ENCODE measurements at regions not wholly inside any gene's neighbourhood (a gene's known extent, or its start where the extent isn't known, plus 50 kb on each side); places are given as distances from the start of the nearest gene placed in this dataset.

- TF ChIP-seq SFPQ (IDR thresholded peaks at IDR 0.05; ENCODE audit: low read depth, low read length) = no peak
- TF ChIP-seq NFIC (IDR thresholded peaks at IDR 0.05) = no peak
Observed at GRCh38 chr13:40126306-40127085, 471.0 kb downstream of the COG6 start (continued).

DNA sequence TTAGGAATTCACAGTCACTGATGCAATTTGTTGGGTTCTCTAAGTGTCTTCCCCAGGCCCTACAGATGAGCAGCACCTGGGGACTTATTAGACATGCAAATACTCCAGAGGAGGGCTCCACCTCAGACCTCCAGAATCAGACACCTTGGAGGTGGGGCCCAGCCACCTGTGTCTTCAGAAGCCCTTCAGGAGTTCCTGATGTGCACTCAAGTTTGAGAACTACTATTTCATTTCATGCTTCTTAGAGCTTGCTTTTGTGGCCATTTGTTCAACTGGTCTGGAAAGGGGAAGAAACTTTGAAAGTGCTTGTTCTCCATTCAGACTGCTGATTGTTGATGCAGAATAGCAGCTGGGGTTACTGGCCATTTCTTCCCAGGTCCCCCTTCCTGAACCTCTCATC lies 472.0 kb downstream of the COG6 start:
- Histone ChIP-seq H4K20me1 (replicated peaks; ENCODE audit: control insufficient read depth, insufficient read depth, low read length) (no peaks in the 10 kb centered on the region), H3K9me3 (replicated peaks; ENCODE audit: control insufficient read depth, insufficient read depth, low read depth, low read length) (no peaks in the 10 kb centered on the region), H3K9me1 (ENCODE audit: control insufficient read depth, insufficient read depth, low read length) (no peaks in the 10 kb centered on the region), H3K4me1 (replicated peaks in 1 of 2; ENCODE audit: control insufficient read depth in 2 of 2, insufficient read depth in 2 of 2, low read length in 2 of 2) (no peaks in the 10 kb centered on the region), H3K79me2 (ENCODE audit: control insufficient read depth, insufficient read depth, low read length) (no peaks in the 10 kb centered on the region), H3K9ac (ENCODE audit: insufficient read depth in 1 of 2, low read depth in 2 of 2, low read length in 2 of 2) (no peak overlapping the region), H2AFZ (ENCODE audit: low read depth, low read length) (no peak overlapping the region), H3K27ac (ENCODE audit: extremely low read depth, low read depth, low read length) (no peak overlapping the region), H3K27me3 (ENCODE audit: control insufficient read depth in 2 of 2, insufficient read depth in 2 of 2, low read length in 2 of 2) (no peaks in the 10 kb centered on the region), H3K4me3 (no peak overlapping the region), H3K4me2 (ENCODE audit: insufficient read depth, low read length) (no peak overlapping the region), H3K36me3 (ENCODE audit: control insufficient read depth, insufficient read depth, low read length) (no peaks in the 10 kb centered on the region)
- intact Hi-C loops (cut with micrococcal nuclease) (no loop called here), in situ Hi-C loops (cut with MboI) (no loop called here)
- no TSS peak for BruUV-seq (replicated peaks)
- CTCF ChIA-PET (ENCODE audit: low intra/inter-chr PET ratio) = no interaction called here
- ATAC-seq (no peak), FAIRE-seq (no peak), DNase-seq (ENCODE audit: extremely low read depth in 1 of 4, low spot score in 3 of 4) (no peak)
- POLR2A ChIA-PET = no interaction called here
- TF ChIP-seq ZNF431 (CRISPR knock-in tag; IDR thresholded peaks at IDR 0.05) (no peak), MYNN (IDR thresholded peaks at IDR 0.05) (no peak), MYNN (CRISPR knock-in tag; IDR thresholded peaks at IDR 0.05) (no peak), MXD1 (CRISPR knock-in tag; IDR thresholded peaks at IDR 0.05; ENCODE audit: borderline replicate concordance, poor library complexity, severe bottlenecking) (no peak), NCOR1 (IDR thresholded peaks at IDR 0.05) (no peak), GATAD2B (IDR thresholded peaks at IDR 0.05; ENCODE audit: borderline replicate concordance) (no peak), NELFE (IDR thresholded peaks at IDR 0.05; ENCODE audit: insufficient read depth, insufficient read length) (no peak), SMAD1 (IDR thresholded peaks at IDR 0.05; ENCODE audit: low read depth, low read length, partially characterized antibody) (no peak), ASH1L (IDR thresholded peaks at IDR 0.05; ENCODE audit: borderline replicate concordance, low read depth, partially characterized antibody) (no peak), IRF2 (CRISPR knock-in tag; IDR thresholded peaks at IDR 0.05) (no peak), PHB (CRISPR knock-in tag; IDR thresholded peaks at IDR 0.05) (no peak), HDGF (IDR thresholded peaks at IDR 0.05) (no peak)
- TF ChIP-seq, protein P1, sequence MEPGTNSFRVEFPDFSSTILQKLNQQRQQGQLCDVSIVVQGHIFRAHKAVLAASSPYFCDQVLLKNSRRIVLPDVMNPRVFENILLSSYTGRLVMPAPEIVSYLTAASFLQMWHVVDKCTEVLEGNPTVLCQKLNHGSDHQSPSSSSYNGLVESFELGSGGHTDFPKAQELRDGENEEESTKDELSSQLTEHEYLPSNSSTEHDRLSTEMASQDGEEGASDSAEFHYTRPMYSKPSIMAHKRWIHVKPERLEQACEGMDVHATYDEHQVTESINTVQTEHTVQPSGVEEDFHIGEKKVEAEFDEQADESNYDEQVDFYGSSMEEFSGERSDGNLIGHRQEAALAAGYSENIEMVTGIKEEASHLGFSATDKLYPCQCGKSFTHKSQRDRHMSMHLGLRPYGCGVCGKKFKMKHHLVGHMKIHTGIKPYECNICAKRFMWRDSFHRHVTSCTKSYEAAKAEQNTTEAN (CRISPR knock-in tag; IDR thresholded peaks at IDR 0.05) = no peak
- TF ChIP-seq, protein P2, sequence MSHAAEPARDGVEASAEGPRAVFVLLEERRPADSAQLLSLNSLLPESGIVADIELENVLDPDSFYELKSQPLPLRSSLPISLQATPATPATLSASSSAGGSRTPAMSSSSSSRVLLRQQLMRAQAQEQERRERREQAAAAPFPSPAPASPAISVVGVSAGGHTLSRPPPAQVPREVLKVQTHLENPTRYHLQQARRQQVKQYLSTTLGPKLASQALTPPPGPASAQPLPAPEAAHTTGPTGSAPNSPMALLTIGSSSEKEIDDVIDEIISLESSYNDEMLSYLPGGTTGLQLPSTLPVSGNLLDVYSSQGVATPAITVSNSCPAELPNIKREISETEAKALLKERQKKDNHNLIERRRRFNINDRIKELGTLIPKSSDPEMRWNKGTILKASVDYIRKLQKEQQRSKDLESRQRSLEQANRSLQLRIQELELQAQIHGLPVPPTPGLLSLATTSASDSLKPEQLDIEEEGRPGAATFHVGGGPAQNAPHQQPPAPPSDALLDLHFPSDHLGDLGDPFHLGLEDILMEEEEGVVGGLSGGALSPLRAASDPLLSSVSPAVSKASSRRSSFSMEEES (CRISPR knock-in tag; IDR thresholded peaks at IDR 0.05) = no peak
